ENCODE measurements at regions not wholly inside any gene's neighbourhood (a gene's known extent, or its start where the extent isn't known, plus 50 kb on each side); places are given as distances from the start of the nearest gene placed in this dataset.
"Not testable (repeated sequence)": the region's sequence is repeated elsewhere in the genome, so short reads cannot be mapped to it uniquely, and the experiment has no call there.

GRCh38 chr13:58889474-58889873 is 1257.9 kb downstream of the PCDH17 start:
- DNase-seq (ENCODE audit: low spot score): no peak

GRCh38 chr13:58893396-58893795 is 1261.9 kb downstream of the PCDH17 start:
- no peak for DNase-seq (ENCODE audit: low spot score)

GRCh38 chr13:58906329-58907007 is 1257.3 kb downstream of the DIAPH3 start:
- no peak for DNase-seq (ENCODE audit: low spot score)

GRCh38 chr13:58907347-58907746 is 1256.4 kb downstream of the DIAPH3 start:
- DNase-seq (ENCODE audit: low spot score): no peak

- no peak for DNase-seq (ENCODE audit: low spot score)
Measured at GRCh38 chr13:58908019-58908679, 1255.6 kb downstream of the DIAPH3 start.

GRCh38 chr13:58919551-58919950 is 1244.2 kb downstream of the DIAPH3 start:
- no peak for DNase-seq (ENCODE audit: low spot score)

- DNase-seq (ENCODE audit: low spot score): no peak
Measured at GRCh38 chr13:58921129-58921528, 1242.6 kb downstream of the DIAPH3 start.

GRCh38 chr13:58926858-58927257 is 1236.9 kb downstream of the DIAPH3 start:
- no peak for DNase-seq (ENCODE audit: low spot score)

- no peak for DNase-seq (ENCODE audit: low spot score)
Measured at GRCh38 chr13:58933475-58933874, 1230.3 kb downstream of the DIAPH3 start.

GRCh38 chr13:58935689-58936088 is 1228.0 kb downstream of the DIAPH3 start:
- no peak for DNase-seq (ENCODE audit: low spot score)

GRCh38 chr13:58946274-58946673 is 1217.5 kb downstream of the DIAPH3 start:
- no peak for DNase-seq (ENCODE audit: low spot score)

- no peak for DNase-seq (ENCODE audit: low spot score)
Measured at GRCh38 chr13:58949646-58950045, 1214.1 kb downstream of the DIAPH3 start.

GRCh38 chr13:58950911-58951310 is 1212.8 kb downstream of the DIAPH3 start:
- no peak for DNase-seq (ENCODE audit: low spot score)

- no peak for DNase-seq (ENCODE audit: low spot score)
Measured at GRCh38 chr13:58953638-58954037, 1210.1 kb downstream of the DIAPH3 start.

- no peak for DNase-seq (ENCODE audit: low spot score)
Measured at GRCh38 chr13:58955546-58956385, 1208.0 kb downstream of the DIAPH3 start.

- DNase-seq (ENCODE audit: low spot score): not testable (repeated sequence)
Measured at GRCh38 chr13:58958097-58958496, 1205.6 kb downstream of the DIAPH3 start.

- peak; percentile 32 for DNase-seq (ENCODE audit: low spot score)
Measured at GRCh38 chr13:58960888-58961287, 1202.8 kb downstream of the DIAPH3 start.

GRCh38 chr13:58963321-58963720 is 1200.4 kb downstream of the DIAPH3 start:
- DNase-seq (ENCODE audit: low spot score): no peak

GRCh38 chr13:58964048-58964447 is 1199.7 kb downstream of the DIAPH3 start:
- DNase-seq (ENCODE audit: low spot score): no peak

GRCh38 chr13:58977085-58977484 is 1186.6 kb downstream of the DIAPH3 start:
- DNase-seq (ENCODE audit: low spot score): no peak

- DNase-seq (ENCODE audit: low spot score): no peak
Measured at GRCh38 chr13:58978331-58978730, 1185.4 kb downstream of the DIAPH3 start.

GRCh38 chr13:58979851-58980250 is 1183.9 kb downstream of the DIAPH3 start:
- DNase-seq (ENCODE audit: low spot score): no peak

All from SK-N-DZ (cell line).